NCI-H748 (cell line): ENCODE measurements at regions not wholly inside any gene's neighbourhood (a gene's known extent, or its start where the extent isn't known, plus 50 kb on each side); places are given as distances from the start of the nearest gene placed in this dataset.
"Not testable (repeated sequence)": the region's sequence is repeated elsewhere in the genome, so short reads cannot be mapped to it uniquely, and the experiment has no call there.

Experiments used
- DNase-seq: peaks from one replicate; lab custom pipeline; 2025; ENCODE audit not compliant: unreplicated experiment; lab: John Stamatoyannopoulos, UW

GRCh38 chr5:99478450-99478849 lies 549.6 kb upstream of the CHD1 start:
- not testable (repeated sequence) for DNase-seq

GRCh38 chr5:99473328-99473727 lies 544.5 kb upstream of the CHD1 start:
- DNase-seq, result not testable (repeated sequence)

DNA sequence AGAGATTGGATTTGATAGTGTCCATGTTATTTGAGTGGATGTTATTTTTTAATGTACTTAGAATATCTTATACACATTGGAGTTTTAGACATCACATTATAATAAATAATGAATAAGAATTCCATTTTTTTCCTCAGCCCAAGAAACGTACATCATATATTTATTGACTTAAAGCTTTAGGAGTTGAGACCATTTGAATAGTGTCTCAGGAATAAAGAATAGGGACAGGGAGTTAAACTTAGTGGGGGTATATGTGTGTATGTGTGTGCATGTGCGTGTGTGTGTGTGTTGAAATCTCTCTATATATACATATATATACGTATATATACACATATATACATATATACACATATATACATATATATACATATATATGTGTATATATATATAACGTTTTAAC lies 542.9 kb upstream of the CHD1 start:
- DNase-seq, result not testable (repeated sequence)

- DNase-seq, result not testable (repeated sequence)
Observed at GRCh38 chr5:99471178-99471577, 542.4 kb upstream of the CHD1 start.

DNA sequence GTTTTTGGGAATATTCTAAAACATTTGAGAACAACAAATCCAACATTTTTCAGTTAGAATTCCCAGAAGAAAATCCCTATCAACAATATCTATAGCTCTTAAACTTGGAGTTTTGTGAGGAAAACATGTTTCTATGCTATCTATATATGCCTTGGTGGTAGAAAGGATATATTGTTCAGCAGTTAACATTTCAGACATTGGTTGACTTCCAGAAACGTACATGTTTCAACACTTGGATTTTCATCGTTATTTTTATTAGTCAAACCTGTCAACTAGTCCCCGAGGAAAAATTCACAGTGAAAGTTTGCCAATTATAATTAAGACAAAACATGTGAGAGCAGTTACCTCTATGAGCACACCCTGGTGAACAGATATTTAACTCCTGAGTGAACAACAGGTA lies 541.8 kb upstream of the CHD1 start:
- not testable (repeated sequence) for DNase-seq

DNA sequence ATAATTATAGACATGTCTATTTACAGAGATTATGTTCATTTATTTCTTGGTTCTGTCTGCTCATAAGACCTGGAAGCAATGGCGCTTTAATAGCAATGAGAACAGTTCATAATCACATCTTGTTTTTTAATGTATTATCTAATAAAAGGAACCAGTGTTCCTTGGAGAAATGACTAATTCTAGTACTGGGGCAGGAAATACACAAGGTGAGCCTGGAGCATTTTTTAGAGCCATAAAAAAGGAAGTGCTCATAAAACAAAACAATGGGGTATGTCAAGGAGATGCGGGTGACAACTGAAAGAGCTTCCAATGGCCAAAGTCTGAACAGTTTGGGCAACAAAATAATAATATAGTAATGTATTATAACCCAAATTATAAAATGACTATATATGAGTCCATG lies 531.9 kb upstream of the CHD1 start:
- DNase-seq, result no peak

GRCh38 chr5:99453196-99453595 lies 524.4 kb upstream of the CHD1 start:
- DNase-seq, result no peak

DNA sequence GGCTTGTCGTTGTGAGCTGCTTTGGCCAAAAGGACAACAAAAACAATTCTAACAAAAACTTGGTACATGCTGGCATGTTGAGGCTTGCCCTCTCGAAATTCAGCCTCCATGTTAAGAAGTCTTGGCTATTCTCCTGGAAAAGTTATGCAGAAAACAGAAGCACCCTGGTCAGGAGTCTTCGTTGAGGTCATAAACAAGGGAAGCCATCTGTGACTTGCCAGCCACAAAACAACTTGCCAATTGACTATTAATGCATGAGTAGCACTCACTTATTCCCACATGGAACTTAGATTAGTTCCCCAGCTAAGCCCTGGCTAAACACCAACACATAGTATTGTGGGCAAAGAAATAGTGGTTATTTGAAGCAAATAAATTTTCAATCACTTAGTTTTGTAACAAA lies 521.0 kb upstream of the CHD1 start:
- no peak for DNase-seq

DNA sequence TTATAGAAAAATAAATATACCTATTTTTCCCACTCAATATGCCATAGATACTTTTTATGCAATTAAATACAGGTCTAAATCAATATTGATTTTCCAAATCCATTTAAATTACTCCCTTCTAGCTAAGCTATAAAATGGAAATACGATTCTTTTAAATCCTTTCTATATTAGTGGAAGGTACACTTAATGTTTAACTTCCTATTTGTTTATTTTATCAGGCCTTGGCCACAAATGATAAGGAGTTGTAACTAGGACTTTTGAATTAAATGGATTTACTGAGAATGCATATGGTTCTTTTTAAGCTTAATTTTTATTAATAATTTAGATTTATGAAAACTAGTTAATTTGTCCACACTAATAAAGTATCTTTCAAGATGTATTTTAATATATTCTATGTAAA lies 517.0 kb upstream of the CHD1 start:
- no peak for DNase-seq

DNA sequence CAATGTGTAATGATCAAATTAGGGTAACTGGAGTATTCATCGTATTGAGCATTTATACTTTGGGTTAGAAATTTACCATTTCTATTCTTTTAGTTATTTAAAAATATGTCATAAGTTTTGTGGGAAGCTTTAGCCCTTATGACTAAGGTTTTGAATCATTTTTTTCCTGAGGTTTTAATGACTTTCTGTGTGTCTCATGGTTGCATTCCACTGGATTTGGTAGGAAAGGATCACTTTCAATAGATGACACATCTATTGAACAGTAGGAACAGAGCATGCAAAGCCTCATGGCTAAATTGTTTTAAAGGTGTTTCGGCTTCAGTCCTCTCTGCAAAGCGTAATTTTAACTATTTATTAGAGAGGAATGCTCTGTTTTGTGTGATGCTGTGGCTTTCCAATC lies 512.4 kb upstream of the CHD1 start:
- no peak for DNase-seq

DNA sequence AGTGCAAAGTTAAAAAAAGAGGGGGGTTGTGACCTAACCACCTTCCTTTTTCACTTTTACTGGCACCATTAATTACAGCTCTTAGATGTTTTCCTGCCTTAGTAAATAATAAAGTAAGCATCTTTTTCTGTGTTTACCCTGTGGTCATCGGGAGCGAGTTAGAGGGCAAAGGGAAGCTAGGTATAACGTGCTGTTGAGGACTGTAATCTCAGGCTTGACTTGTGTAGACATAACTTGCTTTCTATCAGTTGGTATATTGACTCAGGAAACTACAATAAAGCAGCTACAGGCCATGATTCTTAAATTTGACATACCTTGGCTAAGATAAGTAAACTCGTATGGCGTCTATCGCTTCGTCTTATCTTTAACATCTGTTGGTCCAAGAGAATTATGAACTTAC lies 509.8 kb upstream of the CHD1 start:
- DNase-seq, result no peak

DNA sequence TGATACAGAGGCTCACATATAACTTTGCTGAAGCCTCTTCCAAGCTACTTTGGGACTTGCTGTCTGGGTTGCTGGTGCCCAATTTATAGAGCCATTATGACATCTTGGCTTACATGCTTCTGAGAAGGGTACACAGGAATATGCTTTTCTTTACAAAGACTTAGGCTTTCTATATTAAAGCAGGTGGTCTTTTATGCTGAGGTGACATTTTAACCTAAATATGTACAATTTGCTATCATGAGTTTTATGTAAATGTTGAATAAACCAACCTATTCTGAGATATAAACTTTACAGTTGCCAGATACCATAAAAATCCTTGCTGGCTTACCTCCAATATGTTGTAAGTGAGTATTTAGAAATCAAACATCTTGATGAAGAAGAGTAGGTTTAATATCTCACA lies 509.2 kb upstream of the CHD1 start:
- no peak for DNase-seq

DNA sequence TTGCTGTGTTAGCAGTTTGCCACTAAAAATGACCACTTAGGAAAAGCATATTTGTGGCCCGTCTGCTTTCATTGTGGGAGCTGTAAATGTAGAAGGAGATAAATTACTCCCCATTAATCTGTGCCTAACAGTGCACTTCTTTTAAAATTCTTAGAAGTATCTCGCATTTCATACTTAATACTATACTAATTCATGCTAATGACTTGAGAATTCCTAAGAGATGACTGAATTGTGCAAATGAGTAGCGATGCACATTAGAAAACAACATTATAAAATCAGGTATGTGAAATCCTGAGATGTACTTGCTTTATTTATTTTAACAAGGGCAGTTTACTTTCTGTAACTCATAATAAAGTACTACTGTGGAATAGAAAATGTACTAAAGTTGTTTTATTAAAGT lies 494.6 kb upstream of the CHD1 start:
- not testable (repeated sequence) for DNase-seq

DNA sequence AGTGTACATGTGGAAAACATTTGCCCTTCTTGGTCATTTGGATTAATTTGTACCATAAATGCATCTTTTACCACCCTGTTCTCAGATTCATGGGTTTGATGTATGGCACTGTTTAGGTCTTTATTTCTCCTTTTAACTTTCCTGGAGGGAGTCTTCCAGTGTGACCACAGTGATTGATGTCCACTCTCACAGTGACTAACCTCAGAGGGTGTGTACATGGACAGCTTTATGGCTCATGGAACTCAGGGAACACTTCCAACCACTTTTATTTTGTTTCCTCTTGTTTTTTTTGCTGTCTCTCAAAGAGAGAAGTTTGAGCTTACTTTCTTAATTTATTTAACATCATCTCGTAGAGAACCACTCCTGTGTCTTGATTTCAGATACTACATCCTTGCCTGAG lies 489.8 kb upstream of the CHD1 start:
- DNase-seq, result not testable (repeated sequence)

GRCh38 chr5:99410386-99410785 lies 481.6 kb upstream of the CHD1 start:
- not testable (repeated sequence) for DNase-seq

- DNase-seq, result not testable (repeated sequence)
Observed at GRCh38 chr5:99404764-99405302, 476.0 kb upstream of the CHD1 start.

DNA sequence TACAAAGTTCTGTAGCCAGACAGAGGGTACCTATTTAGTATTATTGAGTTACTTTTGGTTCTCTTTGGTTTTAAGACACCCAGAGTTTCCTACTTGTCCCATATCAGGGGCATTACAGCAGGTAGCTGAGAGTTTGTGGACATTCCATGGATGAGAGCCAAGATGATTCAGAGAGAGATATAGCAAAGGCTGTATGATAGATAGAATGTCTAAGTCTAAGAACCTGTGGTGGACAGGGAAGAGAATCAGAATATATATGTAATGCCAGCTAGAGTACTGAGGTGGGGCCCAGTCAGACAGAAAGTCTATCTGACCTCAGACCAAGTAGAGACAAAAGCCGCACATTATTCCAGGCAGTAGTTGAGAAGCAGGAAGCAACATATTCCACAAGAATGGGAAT lies 471.8 kb upstream of the CHD1 start:
- DNase-seq, result not testable (repeated sequence)

- peak; percentile 19 for DNase-seq
Observed at GRCh38 chr5:99398976-99399375, 470.2 kb upstream of the CHD1 start.

- DNase-seq, result no peak
Observed at GRCh38 chr5:99386406-99387077, 457.7 kb upstream of the CHD1 start.

DNA sequence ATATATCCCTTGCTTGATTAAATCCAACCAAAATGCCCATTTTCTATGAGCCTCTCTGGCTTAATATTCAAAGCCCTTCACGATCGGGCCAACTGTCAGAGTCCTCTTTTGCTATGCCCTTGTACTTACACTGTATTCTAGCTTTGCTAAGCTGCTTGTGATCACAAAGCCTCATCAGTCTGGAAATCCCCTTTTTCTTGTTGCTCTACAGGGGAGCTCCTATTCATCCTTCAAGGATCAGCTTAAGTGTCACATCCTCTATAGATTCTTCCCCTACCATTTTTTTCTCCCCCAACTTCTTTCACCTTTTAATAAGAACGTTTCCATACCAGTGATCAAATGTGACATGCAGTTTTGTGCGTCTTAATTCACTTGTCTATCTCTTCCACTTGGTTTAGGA lies 450.4 kb upstream of the CHD1 start:
- DNase-seq, result no peak

GRCh38 chr5:99378443-99378842 lies 449.6 kb upstream of the CHD1 start:
- DNase-seq, result peak; percentile 10

DNA sequence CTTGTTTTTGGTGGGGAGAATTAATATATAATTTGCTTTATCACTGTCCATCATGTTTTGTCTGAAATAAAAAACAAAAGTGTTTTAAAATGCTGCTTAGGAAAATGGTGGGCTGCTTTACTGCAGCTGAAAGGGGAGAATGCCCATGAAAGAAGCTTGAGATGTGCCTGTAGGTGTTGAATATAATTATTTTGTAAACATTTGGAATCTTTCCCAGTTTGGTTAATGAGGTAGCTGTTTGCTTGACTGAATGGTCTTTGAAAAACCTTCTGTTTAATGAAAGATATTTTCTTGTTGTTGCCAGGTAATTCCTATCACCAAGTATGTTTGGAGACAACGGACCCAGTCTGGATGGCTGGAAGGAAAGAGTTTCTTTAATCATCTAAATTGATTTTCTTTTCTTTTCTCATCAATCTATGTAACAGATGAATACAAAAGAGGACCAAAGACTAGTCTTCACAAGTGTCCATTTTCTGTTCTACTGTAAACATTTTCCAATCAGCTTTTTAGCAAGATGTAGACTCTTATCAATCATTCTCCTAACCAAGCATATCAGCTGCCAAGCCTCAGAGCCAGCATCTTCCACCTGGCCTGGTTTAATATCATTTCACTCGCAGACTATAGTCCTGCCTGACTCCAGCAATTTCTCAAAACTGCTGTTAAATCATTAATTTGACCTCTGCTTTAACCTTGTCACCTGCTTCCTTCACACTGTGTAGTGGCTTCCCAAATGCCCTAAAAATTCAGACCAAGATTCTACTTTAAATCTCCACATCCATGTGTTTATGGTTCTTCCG lies 441.2 kb upstream of the CHD1 start:
- DNase-seq, result peak; percentile 93
